ENCODE measurements at regions not wholly inside any gene's neighbourhood (a gene's known extent, or its start where the extent isn't known, plus 50 kb on each side); places are given as distances from the start of the nearest gene placed in this dataset.

- Histone ChIP-seq H3K9me3 (no peaks in the 10 kb centered on the region), H3K27me3 (no peaks in the 10 kb centered on the region), H3K36me3 (no peaks in the 10 kb centered on the region), H3K27ac (no peak overlapping the region), H3K4me3 (no peak overlapping the region), H3K4me1 (no peaks in the 10 kb centered on the region)
- ATAC-seq (peak in 1 of 8 donors; percentile 84), DNase-seq (peak in 1 of 2 donors; percentile 10)
- TF ChIP-seq CTCF (IDR thresholded peaks at IDR 0.05): no peak
- intact Hi-C loops (cut with DNase I): no loop called here
- WGBS, 2 donors: 69 to 76% methylated on average over 2 of the region's 2 CpGs
These were observed 243.8 kb downstream of the COX7C start for GRCh38 chr5:86861512-86861911.

- intact Hi-C loops (cut with DNase I): no loop called here
- DNase-seq (no peak), ATAC-seq (no peak)
- H3K27me3 ChIP-seq: no peaks in the 10 kb centered on the region
- H3K9me3 ChIP-seq: no peaks in the 10 kb centered on the region
- no peaks in the 10 kb centered on the region for H3K4me1 ChIP-seq
- no peak for TF ChIP-seq CTCF (IDR thresholded peaks at IDR 0.05)
- no peak overlapping the region for H3K4me3 ChIP-seq
- 86% methylated on average over 3 of the region's 3 CpGs for WGBS, 2 donors
- no peak overlapping the region for H3K27ac ChIP-seq
- H3K36me3 ChIP-seq: no peaks in the 10 kb centered on the region
These were observed 244.4 kb downstream of the COX7C start for GRCh38 chr5:86862093-86862492.

DNA sequence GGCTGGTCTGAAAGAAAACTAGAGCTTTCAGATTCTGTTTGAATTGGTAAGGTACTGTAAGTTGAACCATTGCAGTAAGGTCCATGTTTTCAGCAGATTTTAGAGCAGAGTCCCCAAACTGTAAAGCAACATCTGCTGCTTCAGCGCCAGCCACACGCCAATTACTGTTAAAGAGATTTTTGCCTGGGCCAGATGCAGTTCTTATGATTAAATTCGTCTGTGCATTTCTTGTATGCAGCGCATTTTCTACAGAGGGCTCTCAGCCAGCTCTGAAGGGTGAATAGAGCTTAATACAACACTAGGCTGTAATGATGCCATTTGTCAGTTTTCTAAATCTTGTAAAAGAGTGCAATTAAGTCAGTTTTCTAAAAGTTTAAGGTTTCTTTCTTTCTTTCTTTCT, 246.3 kb downstream of the COX7C start:
- no peak overlapping the region for H3K27ac ChIP-seq
- H3K9me3 ChIP-seq: no peaks in the 10 kb centered on the region
- no peak for TF ChIP-seq CTCF (IDR thresholded peaks at IDR 0.05)
- no peaks in the 10 kb centered on the region for H3K4me1 ChIP-seq
- ATAC-seq (no peak), DNase-seq (no peak)
- no peaks in the 10 kb centered on the region for H3K27me3 ChIP-seq
- no peak overlapping the region for H3K4me3 ChIP-seq
- 70 to 78% methylated on average over 4 of the region's 4 CpGs for WGBS, 2 donors
- intact Hi-C loops (cut with DNase I): no loop called here
- H3K36me3 ChIP-seq: no peaks in the 10 kb centered on the region

DNA sequence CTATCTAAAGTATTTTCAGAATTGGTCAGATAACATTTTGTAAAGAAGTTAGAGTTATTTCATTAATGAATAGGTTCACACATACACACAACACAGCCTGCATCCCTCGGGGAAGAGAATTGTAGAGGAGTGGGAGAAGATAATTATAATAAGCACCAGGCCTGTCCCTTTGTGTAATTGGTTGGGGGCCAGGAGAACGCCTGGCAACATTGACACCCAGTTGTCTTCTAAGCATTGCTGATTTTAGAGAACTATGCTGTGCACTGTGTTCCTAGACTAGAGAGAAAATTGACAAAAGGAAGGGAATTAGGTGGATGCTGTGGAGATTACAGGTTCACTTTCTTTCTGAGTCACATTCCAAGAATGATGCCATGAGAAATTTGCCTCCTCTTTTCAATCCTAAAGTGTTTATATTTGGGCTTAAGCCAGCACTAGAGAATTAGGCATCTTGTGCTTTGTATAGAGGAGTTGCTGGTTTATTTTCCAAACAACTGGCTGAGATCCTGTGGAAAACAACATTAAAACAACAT, 247.6 kb downstream of the COX7C start:
- intact Hi-C loops (cut with DNase I): no loop called here
- TF ChIP-seq CTCF (IDR thresholded peaks at IDR 0.05): no peak
- ATAC-seq: no peak
- no peaks in the 10 kb centered on the region for H3K4me1 ChIP-seq
- no peaks in the 10 kb centered on the region for H3K27me3 ChIP-seq
- no peaks in the 10 kb centered on the region for H3K36me3 ChIP-seq
- no peak for DNase-seq
- no peaks in the 10 kb centered on the region for H3K9me3 ChIP-seq
- H3K4me3 ChIP-seq: no peak overlapping the region
- H3K27ac ChIP-seq: no peak overlapping the region
- 53 to 58% methylated on average over 2 of the region's 2 CpGs for WGBS, 2 donors

Data from heart right ventricle (tissue), 16 donors.